Peyer's patch (tissue), 4 donors: ENCODE measurements at regions not wholly inside any gene's neighbourhood (a gene's known extent, or its start where the extent isn't known, plus 50 kb on each side); places are given as distances from the start of the nearest gene placed in this dataset.

Experiments
- DNase-seq, 3 donors: peaks; one replicate each; pipeline ENCODE4 v3.0.0-alpha.2; 2017 to 2019
- H3K27ac ChIP-seq, 4 donors: fragments of 200-600 bp; sonication (generic); one replicate each; pipeline ENCODE4 v1.5.1; 2016 to 2019
- H3K27me3 ChIP-seq, 2 donors: fragments of 200-600 bp; sonication (generic); one replicate each; pipeline ENCODE4 v1.5.1; 2019
- H3K36me3 ChIP-seq, 3 donors: fragments of 200-600 bp; sonication (generic); one replicate each; pipeline ENCODE4 v1.5.1; 2016 to 2019
- H3K4me1 ChIP-seq, 4 donors: fragments of 200-600 bp; sonication (generic); one replicate each; pipeline ENCODE4 v1.5.1; 2016 to 2019
- H3K4me3 ChIP-seq, 4 donors: fragments of 200-600 bp; sonication (generic); 1 replicate in 3 of 4; 2 replicates in 1 of 4; pipeline ENCODE4 v1.5.1; 2016 to 2019; ENCODE audit warnings: mild to moderate bottlenecking in 1 of 4
- H3K9me3 ChIP-seq, 4 donors: fragments of 200-600 bp; sonication (generic); one replicate each; pipeline ENCODE4 v1.5.1; 2016 to 2019; ENCODE audit warnings: mild to moderate bottlenecking in 1 of 4
- CTCF ChIP-seq, 6 experiments: fragments of 450-650 bp in 4 of 6; fragments of 200-600 bp in 2 of 6; sonication (generic) in 1 of 6; IDR thresholded peaks; one replicate each; pipeline ENCODE4 v1.5.1; 2017 to 2019; ENCODE audit warnings: antibody characterized with exemption in 6 of 6, mild to moderate bottlenecking in 3 of 6, moderate library complexity in 1 of 6
- POLR2A ChIP-seq, 2 donors: fragments of 450-650 bp; IDR thresholded peaks; one replicate each; pipeline ENCODE4 v1.5.1; 2017; ENCODE audit warnings: antibody characterized with exemption in 2 of 2, mild to moderate bottlenecking in 2 of 2, moderate library complexity in 2 of 2

GRCh38 chr10:106473129-106473685 lies 691.3 kb downstream of the SORCS1 start:
- TF ChIP-seq POLR2A (IDR thresholded peaks at IDR 0.05) = no peak
- no peak for TF ChIP-seq CTCF (IDR thresholded peaks at IDR 0.05)
- no peaks in the 10 kb centered on the region for H3K4me1 ChIP-seq
- H3K36me3 ChIP-seq = no peaks in the 10 kb centered on the region
- DNase-seq = no peak
- no peaks in the 10 kb centered on the region for H3K27me3 ChIP-seq
- H3K27ac ChIP-seq = no peak overlapping the region
- H3K4me3 ChIP-seq = no peak overlapping the region
- H3K9me3 ChIP-seq = no peaks in the 10 kb centered on the region

GRCh38 chr10:106467506-106467905 lies 697.0 kb downstream of the SORCS1 start:
- TF ChIP-seq CTCF (IDR thresholded peaks at IDR 0.05) (no peak), POLR2A (IDR thresholded peaks at IDR 0.05) (no peak)
- DNase-seq = no peak

GRCh38 chr10:106457522-106457921 lies 707.0 kb downstream of the SORCS1 start:
- TF ChIP-seq CTCF (IDR thresholded peaks at IDR 0.05) (no peak), POLR2A (IDR thresholded peaks at IDR 0.05) (no peak)
- H3K9me3 ChIP-seq = no peaks in the 10 kb centered on the region
- H3K27me3 ChIP-seq = no peaks in the 10 kb centered on the region
- no peak overlapping the region for H3K27ac ChIP-seq
- no peak overlapping the region for H3K4me3 ChIP-seq
- DNase-seq = no peak
- H3K4me1 ChIP-seq = no peaks in the 10 kb centered on the region
- no peaks in the 10 kb centered on the region for H3K36me3 ChIP-seq

More at GRCh38 chr10:106467506-106467905, 697.0 kb downstream of the SORCS1 start:
- Histone ChIP-seq H3K27me3 (no peaks in the 10 kb centered on the region), H3K9me3 (no peaks in the 10 kb centered on the region), H3K27ac (no peak overlapping the region), H3K4me3 (no peak overlapping the region), H3K4me1 (no peaks in the 10 kb centered on the region), H3K36me3 (no peaks in the 10 kb centered on the region)

GRCh38 chr10:106454233-106454632 lies 710.3 kb downstream of the SORCS1 start:
- Histone ChIP-seq H3K4me3 (no peak overlapping the region), H3K27me3 (no peaks in the 10 kb centered on the region), H3K27ac (no peak overlapping the region), H3K4me1 (no peaks in the 10 kb centered on the region), H3K9me3 (no peaks in the 10 kb centered on the region), H3K36me3 (no peaks in the 10 kb centered on the region)
- no peak for TF ChIP-seq POLR2A (IDR thresholded peaks at IDR 0.05)
- no peak for DNase-seq

- H3K4me1 ChIP-seq = no peaks in the 10 kb centered on the region
- H3K9me3 ChIP-seq = no peaks in the 10 kb centered on the region
- no peak overlapping the region for H3K4me3 ChIP-seq
- H3K27ac ChIP-seq = no peak overlapping the region
- no peak for DNase-seq
- H3K36me3 ChIP-seq = no peaks in the 10 kb centered on the region
- no peaks in the 10 kb centered on the region for H3K27me3 ChIP-seq
- TF ChIP-seq POLR2A (IDR thresholded peaks at IDR 0.05) (no peak), CTCF (IDR thresholded peaks at IDR 0.05) (no peak)
Measured at GRCh38 chr10:106450966-106451365, 713.5 kb downstream of the SORCS1 start.

GRCh38 chr10:106446920-106447319 lies 717.6 kb downstream of the SORCS1 start:
- TF ChIP-seq POLR2A (IDR thresholded peaks at IDR 0.05) (no peak), CTCF (IDR thresholded peaks at IDR 0.05) (no peak)
- Histone ChIP-seq H3K9me3 (no peaks in the 10 kb centered on the region), H3K4me3 (no peak overlapping the region), H3K36me3 (no peaks in the 10 kb centered on the region), H3K27ac (no peak overlapping the region), H3K27me3 (no peaks in the 10 kb centered on the region), H3K4me1 (no peaks in the 10 kb centered on the region)
- DNase-seq = no peak
